ENCODE measurements at regions not wholly inside any gene's neighbourhood (a gene's known extent, or its start where the extent isn't known, plus 50 kb on each side); places are given as distances from the start of the nearest gene placed in this dataset.

DNA sequence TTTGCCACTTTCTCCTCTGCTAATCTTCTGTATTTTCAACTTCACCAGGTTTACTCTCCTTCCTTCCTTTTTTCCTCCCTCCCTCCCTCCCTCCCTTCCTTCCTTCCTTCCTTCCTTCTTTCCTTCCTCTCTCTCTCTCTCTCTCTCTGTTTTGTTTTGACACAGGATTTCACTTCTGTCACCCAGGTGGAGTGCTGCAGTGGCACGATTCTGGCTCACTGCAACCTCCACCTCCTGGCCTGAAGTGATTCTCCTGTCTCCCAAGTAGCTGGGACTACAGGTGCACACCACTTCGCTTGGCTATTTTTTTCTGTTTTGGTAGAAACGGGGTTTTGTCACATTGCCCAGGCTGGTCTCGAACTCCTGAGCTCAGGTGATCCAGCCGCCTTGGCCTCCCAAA lies 181.2 kb upstream of the BTG1 start:
- TF ChIP-seq, protein P1, sequence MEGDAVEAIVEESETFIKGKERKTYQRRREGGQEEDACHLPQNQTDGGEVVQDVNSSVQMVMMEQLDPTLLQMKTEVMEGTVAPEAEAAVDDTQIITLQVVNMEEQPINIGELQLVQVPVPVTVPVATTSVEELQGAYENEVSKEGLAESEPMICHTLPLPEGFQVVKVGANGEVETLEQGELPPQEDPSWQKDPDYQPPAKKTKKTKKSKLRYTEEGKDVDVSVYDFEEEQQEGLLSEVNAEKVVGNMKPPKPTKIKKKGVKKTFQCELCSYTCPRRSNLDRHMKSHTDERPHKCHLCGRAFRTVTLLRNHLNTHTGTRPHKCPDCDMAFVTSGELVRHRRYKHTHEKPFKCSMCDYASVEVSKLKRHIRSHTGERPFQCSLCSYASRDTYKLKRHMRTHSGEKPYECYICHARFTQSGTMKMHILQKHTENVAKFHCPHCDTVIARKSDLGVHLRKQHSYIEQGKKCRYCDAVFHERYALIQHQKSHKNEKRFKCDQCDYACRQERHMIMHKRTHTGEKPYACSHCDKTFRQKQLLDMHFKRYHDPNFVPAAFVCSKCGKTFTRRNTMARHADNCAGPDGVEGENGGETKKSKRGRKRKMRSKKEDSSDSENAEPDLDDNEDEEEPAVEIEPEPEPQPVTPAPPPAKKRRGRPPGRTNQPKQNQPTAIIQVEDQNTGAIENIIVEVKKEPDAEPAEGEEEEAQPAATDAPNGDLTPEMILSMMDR (conservative IDR thresholded peaks at IDR 0.05; ENCODE audit: low read depth, low read length) = no peak
- TF ChIP-seq EZH2 (IDR thresholded peaks at IDR 0.05; ENCODE audit: low read length, unreplicated experiment) = no peak
